Mononuclear cell (primary cell): ENCODE measurements at regions not wholly inside any gene's neighbourhood (a gene's known extent, or its start where the extent isn't known, plus 50 kb on each side); places are given as distances from the start of the nearest gene placed in this dataset.

ENCODE experiments used
- H3K27me3 ChIP-seq: 2 replicates; pipeline ENCODE4 v1.6.0; 2011; ENCODE audit warnings: low read length, control low read depth; ENCODE audit not compliant: insufficient read depth
- H3K4me1 ChIP-seq: 2 replicates; pipeline ENCODE4 v1.5.1; 2011; ENCODE audit warnings: mild to moderate bottlenecking, low read length, control low read depth; ENCODE audit not compliant: insufficient read depth
- H3K4me3 ChIP-seq: 2 replicates; pipeline ENCODE4 v1.5.1; 2011; ENCODE audit warnings: mild to moderate bottlenecking, low read length, moderate library complexity
- H3K9me3 ChIP-seq: 2 replicates; pipeline ENCODE4 v1.5.1; 2011; ENCODE audit warnings: low read depth, mild to moderate bottlenecking, control low read depth, low read length

DNA sequence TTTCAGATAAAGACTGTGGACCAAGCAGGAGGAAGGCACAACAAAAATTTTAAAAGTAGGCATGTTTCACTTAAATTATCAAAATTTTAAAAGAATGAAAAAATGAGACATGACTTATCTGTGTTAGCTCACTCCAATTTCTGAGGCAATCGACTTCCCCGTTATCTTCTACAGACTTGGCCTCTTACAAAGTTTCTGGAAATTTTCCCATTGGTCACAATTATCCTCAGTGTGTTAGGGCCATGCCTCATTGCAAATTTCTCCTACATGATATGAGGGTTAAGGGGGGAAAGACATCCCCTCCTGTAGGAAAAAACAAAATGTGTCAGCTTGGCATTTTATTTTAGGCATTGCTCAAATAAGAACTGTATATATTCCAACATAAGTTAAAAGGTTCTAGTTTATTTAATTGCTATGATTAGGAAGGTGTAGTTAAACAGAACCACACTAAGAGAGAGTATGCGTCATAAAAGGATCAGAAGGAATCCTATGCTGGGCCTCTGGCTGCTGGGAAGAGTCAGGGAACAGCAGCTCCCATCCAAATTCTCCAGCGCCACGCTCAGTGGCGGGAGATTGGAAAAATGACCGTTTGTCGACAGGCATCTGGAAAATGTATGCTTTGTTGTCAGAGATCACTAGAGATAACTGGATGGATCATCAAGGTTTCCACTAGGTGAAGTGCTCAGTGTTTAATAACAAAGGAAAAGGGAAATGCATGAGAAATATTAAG is 463.6 kb upstream of the NR2F2 start:
- no peak overlapping the region for H3K4me3 ChIP-seq
- no peaks in the 10 kb centered on the region for H3K9me3 ChIP-seq
- H3K27me3 ChIP-seq = no peaks in the 10 kb centered on the region
- H3K4me1 ChIP-seq = peaks cover 10% of the 10 kb centered on the region

DNA sequence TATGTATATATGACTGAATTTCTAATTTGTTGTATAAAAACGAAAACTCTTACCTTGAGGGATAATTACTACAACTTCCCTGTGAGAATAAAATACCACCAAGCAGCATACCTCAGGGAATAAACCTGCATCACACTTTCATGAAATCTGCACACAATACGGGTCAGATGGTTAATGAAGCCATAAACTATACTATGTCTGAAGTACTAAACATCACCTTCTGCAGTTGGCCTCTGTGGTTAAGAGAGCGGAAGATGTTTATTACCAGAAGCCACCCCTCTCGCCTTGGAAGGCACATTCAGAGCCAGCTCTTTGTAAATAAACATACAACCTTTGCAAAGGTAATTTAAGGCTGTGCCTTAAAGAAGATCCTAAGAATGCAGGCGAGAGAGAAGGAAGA is 462.1 kb upstream of the NR2F2 start:
- H3K27me3 ChIP-seq = no peaks in the 10 kb centered on the region
- no peak overlapping the region for H3K4me3 ChIP-seq
- H3K9me3 ChIP-seq = no peaks in the 10 kb centered on the region
- peaks cover 10% of the 10 kb centered on the region for H3K4me1 ChIP-seq

DNA sequence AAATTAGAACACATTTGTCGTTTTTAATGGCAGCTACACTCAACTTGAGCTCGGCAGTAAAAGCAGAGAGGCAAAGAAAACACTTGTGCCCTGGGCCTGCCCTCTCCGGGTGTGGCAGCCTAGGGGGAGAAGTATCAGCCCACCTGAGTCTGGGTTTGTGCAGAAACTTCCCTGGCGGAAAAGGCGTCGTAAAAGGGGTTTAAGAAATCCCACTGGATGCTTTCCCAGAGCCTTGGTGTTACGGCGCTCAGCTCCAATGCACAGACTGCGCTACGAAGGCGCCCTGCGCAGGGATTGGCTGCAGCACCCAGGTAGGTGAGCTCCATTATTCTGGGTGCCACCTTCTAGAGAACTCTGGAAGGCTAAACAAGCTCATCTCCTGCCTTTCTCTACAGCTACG is 461.5 kb upstream of the NR2F2 start:
- peaks cover 10% of the 10 kb centered on the region for H3K4me1 ChIP-seq
- H3K9me3 ChIP-seq = no peaks in the 10 kb centered on the region
- H3K27me3 ChIP-seq = no peaks in the 10 kb centered on the region
- no peak overlapping the region for H3K4me3 ChIP-seq

DNA sequence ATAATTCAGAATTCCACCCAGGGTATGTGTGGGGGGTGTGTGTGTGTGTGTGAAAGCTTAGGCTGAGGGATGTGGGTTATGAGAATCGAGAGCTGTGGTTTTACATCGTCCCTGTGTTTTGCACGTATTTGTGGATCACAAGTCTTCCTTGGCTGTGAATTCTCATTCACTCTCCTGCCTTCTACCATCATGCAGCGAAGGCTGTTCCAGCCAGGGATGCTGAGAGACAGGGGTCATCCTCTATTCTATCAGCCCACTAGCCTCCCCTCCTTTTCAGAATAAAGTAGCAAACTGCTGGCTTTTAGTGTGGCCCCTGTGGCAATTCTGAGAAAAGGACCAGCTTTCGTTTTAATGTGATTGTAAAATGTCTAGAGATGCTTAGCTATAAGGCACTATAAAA is 460.6 kb upstream of the NR2F2 start:
- H3K27me3 ChIP-seq = no peaks in the 10 kb centered on the region
- no peaks in the 10 kb centered on the region for H3K9me3 ChIP-seq
- no peak overlapping the region for H3K4me3 ChIP-seq
- H3K4me1 ChIP-seq = peaks cover 10% of the 10 kb centered on the region

DNA sequence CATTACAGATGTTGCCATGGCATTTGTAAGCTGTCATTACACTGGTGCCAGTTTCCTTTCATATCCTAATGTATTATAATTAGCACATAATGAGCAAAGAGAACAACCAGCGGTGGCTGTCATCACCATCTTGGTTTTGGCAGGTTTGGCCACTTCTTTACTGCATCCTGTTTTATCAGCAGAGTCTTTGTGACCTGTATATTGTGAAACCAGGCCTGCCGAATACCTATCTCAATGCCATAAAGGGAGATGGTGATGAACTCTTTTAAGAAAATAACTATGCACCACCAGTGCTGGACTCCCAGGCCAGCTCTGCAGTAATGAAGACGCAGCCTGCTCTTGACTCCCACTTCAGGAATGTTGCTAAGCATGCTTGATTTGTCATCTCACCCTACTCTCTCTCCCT is 458.1 kb upstream of the NR2F2 start:
- H3K9me3 ChIP-seq = no peaks in the 10 kb centered on the region
- no peaks in the 10 kb centered on the region for H3K27me3 ChIP-seq
- no peak overlapping the region for H3K4me3 ChIP-seq
- peaks cover 16% of the 10 kb centered on the region for H3K4me1 ChIP-seq

DNA sequence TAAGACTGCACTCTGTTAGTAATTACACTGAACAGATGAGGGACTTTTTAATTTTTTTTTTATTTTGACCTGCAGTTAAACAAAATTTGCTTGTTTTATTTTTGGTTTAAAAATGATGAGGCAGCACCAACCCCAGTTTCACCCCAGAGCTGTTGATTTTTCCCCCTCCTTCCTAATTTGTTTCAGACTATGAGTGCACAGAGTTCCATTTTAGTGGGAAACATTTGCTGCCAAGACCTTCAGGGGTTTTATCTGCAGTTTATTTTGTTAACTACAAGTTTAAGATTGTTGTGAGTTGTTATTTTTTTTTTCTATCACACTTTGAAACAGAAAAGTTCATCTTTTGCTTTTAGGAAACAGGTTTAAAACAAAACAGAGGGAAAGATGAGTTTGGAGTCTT is 455.9 kb upstream of the NR2F2 start:
- Histone ChIP-seq H3K9me3 (no peaks in the 10 kb centered on the region), H3K4me3 (no peak overlapping the region)

DNA sequence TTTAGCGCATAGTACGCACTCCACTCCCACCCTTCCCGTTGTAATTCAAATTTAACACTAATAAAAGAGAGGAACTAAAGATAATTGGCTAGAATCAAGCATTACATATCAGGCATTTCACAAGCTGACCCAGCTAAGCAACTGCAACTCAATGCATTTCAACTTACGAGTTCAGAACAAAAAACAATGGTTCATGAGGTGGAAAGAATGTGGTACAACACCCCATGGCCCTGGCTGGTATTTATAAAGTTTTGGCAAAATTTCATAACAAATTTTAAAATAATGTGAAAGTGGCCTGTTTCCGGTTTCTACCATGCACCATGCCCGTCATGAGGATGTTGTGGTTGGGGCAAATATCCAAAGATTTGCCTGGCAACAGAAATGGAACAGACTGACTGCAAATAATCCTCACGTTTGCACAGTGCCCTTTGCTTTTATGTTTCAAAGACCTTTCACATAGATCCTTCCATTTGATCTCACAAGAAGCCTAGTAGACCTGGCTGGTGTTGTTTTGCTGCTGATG is 455.3 kb upstream of the NR2F2 start:
- H3K4me1 ChIP-seq = peaks cover 16% of the 10 kb centered on the region
- no peaks in the 10 kb centered on the region for H3K27me3 ChIP-seq
- H3K4me3 ChIP-seq = no peak overlapping the region

More for the DNA sequence above, 455.9 kb upstream of the NR2F2 start:
- Histone ChIP-seq H3K27me3 (no peaks in the 10 kb centered on the region), H3K4me1 (peaks cover 10% of the 10 kb centered on the region)

DNA sequence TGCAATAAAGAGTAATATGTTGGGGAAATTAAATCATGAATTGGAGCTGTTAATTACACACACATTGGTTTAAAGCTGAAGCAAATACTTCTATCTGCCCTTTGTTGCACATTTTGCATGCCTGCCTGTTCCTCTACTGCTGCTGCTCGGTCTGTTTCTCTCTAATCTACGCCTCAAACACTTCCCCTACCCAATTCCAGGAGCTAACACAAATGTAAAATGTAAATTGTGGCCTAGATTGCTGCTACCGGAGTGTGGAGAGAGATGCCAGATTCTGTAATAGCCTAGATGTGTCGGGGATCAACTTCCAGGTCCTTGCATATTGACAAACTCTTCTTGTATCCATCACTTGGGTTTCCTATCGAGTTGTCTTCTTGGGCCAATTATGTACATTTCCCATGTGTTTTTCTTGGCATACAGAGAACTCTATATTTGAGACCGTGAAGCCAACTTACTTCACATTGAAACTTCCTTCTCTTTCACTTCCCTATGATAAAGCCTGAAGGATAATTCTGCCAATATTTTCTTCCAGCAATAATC is 450.4 kb upstream of the NR2F2 start:
- Histone ChIP-seq H3K4me3 (no peak overlapping the region), H3K4me1 (peaks cover 15% of the 10 kb centered on the region), H3K9me3 (no peaks in the 10 kb centered on the region), H3K27me3 (no peaks in the 10 kb centered on the region)

More for the DNA sequence above, 455.3 kb upstream of the NR2F2 start:
- no peaks in the 10 kb centered on the region for H3K9me3 ChIP-seq

DNA sequence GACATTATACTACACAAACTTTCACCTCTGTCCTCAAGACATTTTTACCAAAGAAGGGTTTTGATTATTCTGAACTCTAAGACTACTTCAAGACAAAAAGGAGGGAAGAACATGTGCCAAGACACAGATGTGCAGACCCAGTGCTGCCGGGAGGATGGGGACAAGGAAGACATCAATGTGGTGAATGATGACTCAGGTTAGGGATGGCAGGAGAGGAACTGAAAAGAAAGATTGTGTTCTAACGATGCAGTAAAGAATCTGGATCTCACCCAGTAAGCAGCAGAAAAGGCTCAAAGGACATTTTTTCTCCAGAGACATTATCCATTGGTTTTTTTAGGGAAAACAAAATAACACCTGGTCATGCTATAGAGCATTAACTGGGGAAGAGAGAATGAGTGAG is 449.9 kb upstream of the NR2F2 start:
- H3K9me3 ChIP-seq = no peaks in the 10 kb centered on the region
- no peak overlapping the region for H3K4me3 ChIP-seq
- H3K4me1 ChIP-seq = peaks cover 10% of the 10 kb centered on the region
- H3K27me3 ChIP-seq = no peaks in the 10 kb centered on the region

DNA sequence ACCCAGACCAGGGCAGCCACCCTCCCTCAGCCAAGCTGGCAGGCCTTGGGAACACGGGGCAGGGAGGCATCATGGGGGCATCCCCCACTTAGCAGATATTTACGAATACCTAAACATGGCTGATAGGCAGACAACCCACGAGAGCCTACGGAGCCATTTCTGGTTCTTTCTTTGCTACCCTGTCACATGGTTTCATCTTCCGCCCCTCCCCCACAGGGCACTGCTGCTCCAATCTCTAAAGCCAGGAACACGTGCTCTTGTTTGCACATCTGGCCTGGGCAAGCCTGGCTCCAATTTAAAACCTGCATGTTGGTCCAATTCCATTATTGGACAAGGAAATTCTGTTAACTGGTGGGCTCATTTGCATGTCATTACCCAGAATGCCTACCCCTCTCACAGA is 447.4 kb upstream of the NR2F2 start:
- H3K27me3 ChIP-seq = no peaks in the 10 kb centered on the region
- H3K4me1 ChIP-seq = peaks cover 8% of the 10 kb centered on the region
- no peaks in the 10 kb centered on the region for H3K9me3 ChIP-seq
- no peak overlapping the region for H3K4me3 ChIP-seq

DNA sequence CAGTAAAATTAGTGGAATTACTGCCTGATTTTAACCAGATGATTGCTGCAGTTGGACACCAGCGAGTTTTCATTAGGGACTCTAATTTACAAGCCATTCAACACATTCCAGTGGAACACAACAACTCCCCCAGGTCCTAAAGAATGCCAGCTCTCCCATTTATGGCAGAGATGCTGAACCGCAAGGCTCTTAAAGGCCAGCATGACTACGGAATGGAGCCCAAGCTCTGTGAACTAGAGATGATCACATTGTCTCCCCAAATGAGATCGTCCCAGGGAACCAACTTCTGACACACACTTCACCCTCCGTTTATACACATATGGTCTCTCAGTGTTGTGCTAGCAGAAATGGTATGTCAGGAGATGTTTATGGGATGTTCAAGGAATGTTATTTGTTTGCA is 446.2 kb upstream of the NR2F2 start:
- Histone ChIP-seq H3K4me3 (no peak overlapping the region), H3K27me3 (no peaks in the 10 kb centered on the region), H3K9me3 (no peaks in the 10 kb centered on the region), H3K4me1 (peaks cover 8% of the 10 kb centered on the region)

DNA sequence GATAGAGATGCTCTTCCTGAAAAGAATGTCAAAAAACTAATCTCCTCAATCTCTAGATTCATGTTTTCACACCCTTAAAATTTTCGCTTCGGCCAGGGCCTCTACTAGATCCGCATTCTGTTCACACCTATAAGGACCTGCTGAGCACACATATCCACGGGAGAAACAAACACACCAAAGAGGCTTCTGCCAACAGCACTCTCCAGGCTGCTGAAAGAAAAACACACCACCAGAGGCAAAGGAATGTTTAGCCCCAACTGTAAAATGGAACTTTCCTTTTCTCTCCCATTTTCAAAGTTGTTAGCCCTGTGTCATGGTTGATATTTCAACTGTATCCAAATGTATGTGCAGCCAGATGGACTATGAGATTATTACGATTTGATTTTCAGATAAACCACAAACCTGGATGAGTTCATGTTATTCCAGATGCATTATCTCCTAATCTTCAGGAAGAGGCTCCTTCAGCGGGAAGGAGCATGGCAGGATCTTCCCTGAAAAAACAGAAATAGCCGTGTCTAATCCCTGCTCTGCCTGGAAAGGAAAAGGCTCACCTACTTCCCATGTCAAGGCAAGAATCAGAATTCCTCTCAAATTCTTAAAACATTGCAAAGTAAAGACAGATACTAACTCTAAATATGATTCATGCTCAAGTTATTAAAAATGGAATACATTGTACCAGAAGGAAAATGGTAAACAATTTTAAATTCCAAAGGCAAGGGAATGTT is 442.7 kb upstream of the NR2F2 start:
- H3K4me3 ChIP-seq = no peak overlapping the region
- no peaks in the 10 kb centered on the region for H3K9me3 ChIP-seq
- H3K27me3 ChIP-seq = no peaks in the 10 kb centered on the region
- H3K4me1 ChIP-seq = no peaks in the 10 kb centered on the region

DNA sequence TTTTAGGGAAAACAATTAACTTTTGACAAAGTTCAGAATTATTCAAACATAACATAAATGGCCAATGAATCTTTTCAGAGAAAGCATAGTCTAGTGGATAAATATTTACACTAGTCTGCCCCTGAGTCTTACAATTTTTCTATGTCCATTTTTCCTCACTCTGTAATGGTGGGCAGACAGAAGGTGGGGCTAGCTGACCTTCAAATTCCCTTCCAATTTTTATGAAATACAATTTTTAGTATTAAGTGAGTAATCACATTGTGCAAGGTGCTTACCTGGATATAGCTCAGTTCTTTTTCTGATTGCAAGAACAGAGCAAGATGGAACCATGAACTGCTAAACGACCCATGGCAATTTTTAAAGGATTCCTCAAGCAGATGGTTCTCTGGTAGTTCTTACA is 441.7 kb upstream of the NR2F2 start:
- H3K4me3 ChIP-seq = no peak overlapping the region

DNA sequence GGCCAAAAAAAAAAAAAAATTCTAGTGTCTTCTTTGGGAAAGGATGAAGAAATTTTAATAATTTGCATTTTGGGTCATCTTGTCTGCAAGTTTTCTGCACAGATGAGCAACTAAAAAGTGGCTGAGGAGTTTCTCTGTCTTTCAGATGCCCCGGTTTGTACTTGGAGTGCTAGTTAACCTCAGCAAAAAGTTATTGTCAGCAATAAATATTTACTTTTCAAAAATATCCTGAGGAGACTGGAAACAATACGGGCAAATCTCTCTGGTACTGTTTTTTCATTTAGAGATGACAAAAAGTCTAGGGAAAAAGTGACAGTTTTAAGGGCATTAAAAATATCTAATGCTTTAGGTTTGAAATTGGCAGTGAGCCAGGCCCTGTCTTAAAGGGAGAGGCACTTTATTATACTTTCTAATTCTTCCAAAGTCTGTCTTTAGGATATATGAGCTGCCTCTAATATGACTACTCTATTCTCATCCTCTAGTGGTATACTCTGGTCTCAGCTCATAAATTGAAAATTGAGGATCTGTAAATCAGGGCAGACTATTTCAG is 436.0 kb upstream of the NR2F2 start:
- no peak overlapping the region for H3K4me3 ChIP-seq
- H3K27me3 ChIP-seq = no peaks in the 10 kb centered on the region
- no peaks in the 10 kb centered on the region for H3K4me1 ChIP-seq
- H3K9me3 ChIP-seq = no peaks in the 10 kb centered on the region

More for the DNA sequence above, 441.7 kb upstream of the NR2F2 start:
- H3K9me3 ChIP-seq = no peaks in the 10 kb centered on the region
- no peaks in the 10 kb centered on the region for H3K4me1 ChIP-seq
- H3K27me3 ChIP-seq = no peaks in the 10 kb centered on the region

DNA sequence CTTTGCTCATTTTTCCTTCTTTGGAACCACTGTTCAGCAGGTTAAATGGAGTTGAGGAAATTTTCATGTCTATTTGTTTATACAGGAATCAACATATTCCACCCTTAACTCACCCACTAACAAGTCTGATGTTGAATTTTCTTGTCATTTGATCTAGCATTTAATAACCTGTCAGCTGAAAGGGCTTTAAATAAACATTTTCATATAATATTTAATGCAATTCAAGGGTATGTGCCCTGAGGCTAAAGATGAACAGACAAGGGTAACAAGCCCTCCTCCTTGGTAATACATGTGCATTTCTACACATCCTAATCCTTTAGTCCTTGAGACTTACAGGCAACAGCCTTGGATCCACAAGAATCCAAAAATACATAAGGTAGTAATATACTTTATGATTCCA is 435.0 kb upstream of the NR2F2 start:
- Histone ChIP-seq H3K4me3 (no peak overlapping the region), H3K9me3 (no peaks in the 10 kb centered on the region), H3K27me3 (no peaks in the 10 kb centered on the region), H3K4me1 (no peaks in the 10 kb centered on the region)
